ENCODE measurements at regions not wholly inside any gene's neighbourhood (a gene's known extent, or its start where the extent isn't known, plus 50 kb on each side); places are given as distances from the start of the nearest gene placed in this dataset.

DNA sequence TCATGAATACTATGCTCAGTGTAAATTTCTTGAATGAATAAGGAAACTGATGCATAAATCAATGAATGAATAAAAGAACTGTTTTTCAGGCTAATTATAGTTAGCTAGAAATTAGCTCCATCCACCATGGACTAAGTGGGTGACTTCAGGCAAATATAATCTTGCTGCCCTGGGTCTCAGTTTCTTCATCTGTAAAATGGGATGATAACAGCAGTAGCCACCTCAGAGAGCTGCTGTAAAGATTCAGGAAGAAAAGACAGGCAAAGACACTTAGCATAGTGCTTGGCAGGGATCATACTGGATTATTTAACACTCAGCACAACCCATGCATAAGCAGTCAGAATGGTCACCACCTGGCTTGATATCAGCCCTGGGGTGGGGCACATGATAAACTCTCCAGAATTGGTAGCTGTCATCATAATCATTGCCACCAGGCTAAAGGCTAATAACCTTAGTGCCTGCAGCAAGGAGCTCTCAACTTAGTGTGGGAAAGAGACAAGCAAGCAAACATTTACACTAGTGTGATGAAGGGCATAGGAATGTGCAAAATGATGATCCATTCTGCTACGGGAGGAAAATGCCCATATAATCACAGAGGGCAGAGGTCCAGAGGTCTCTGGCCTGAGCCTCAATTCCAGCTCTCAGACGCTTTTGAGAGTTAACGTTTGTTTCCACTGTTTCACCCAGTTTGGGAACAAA, 234.7 kb upstream of the TBX3 start:
- no peak for DNase-seq

DNA sequence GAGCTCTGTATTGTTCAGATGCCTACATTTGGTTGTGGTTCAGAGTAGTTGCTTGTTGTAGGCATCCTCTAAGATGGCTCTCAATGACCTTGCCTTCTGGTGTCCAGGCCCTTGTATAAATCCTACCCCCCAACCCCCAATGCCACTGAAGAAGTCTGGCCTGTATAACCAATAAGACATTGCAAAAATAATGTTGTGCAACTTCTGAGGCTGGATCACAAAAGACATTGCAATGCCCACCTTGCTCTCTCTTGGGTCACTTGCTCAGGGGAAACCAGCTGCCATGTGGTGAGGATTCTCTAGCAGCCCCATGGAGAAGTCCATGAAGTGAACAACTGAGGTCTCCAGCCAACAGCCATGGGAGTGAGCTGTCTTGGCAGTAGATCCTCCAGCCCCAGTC, 234.0 kb upstream of the TBX3 start:
- DNase-seq, result no peak

DNA sequence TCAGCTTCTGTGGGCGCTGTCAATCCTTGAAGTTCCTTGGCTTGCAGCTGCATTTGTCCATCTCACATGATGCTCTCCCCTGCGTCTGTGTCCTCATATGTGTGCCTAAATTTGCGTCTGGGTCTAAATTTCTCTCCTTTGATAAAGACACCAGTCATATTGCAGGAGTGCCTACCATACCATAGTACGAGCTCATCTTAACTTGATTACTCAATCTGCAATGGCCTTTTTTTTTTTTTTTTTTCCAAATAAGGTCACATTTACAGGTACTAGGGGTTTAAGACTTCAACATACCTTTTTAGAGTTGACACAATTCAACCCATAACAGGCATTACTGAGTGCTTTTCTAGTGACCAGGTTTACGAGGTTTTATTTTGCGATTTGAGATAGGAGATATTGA, 233.3 kb upstream of the TBX3 start:
- DNase-seq, result no peak

DNA sequence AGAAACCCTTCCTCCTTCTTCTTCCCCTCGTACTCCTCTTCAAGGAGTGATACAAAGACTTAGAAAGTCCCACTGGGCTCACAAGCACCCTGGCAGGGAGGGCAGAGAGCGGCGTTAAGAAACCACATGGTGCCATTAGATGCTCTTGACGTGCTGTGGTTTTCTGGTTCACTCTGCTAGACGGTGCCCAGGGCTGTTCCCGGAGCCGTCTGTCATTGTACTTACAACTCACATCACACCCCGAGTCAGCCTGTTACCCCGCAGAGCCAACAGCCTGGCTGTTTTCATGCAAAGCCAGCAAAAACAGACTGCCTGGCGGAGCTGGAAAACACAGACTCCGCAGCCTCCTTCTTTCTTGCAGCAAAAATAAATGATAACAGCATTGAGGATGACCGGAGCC, 232.6 kb upstream of the TBX3 start:
- no peak for DNase-seq

DNA sequence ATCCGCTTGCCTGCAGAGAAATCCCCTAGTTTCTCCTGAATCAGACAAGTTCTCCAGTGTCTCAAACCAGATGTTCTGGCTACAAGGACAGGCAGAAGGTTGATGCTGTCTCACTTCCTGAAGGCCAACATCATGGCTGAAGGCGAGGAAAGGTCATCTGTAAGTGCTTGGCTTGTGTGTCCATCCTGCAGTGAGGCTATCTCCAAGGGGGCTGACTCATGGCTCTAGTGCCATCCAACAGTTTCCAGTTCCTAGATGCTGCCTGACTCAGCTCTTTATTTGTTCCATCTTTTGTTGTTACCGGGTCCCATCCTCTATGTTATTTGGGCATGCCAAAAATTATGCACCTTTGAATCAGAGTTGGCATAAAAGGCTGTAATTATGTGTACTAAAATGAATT, 232.1 kb upstream of the TBX3 start:
- no peak for DNase-seq

DNA sequence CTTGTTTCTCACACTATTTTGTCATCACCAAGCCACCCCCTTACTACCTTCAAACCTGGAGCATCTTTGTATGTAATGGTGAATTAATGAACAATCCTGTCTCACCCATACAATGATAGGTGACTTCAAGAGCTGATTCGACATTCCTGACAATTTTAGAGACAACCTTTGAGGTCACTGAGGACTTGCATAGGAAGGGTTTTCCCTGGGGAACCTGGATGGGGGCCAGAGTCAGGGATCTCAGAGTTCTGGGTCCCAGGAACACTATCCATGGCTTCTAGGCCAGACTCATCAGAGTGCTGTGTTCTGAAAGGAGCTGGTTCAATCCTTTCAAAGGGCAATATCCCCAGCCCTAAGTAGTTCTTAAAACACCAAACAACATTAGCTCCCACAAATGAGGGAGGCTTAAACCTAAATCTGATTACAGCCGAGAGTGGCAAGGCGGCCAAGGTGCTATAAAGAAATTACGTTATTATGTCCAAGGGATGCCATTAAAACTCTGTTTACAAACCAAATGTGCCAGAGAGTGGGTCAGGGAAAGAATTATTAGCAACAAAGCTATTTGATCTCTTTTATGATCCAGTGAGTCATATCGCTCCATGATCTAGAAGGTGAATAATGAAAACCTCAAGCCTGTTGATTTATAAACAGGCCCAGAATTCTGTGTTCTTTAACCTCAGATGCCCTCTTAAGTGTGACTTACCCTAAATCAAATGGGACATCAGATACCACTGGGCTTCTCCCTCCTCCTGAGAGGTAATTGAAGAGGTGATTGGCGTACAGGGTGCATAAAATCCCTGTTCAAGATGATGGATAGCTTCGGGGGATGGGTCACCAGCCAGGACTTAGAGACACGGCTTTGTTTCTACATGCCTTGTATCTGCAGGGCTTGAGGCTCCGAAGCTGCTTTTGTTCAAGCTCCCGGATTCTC, 230.2 kb upstream of the TBX3 start:
- DNase-seq, result no peak

DNA sequence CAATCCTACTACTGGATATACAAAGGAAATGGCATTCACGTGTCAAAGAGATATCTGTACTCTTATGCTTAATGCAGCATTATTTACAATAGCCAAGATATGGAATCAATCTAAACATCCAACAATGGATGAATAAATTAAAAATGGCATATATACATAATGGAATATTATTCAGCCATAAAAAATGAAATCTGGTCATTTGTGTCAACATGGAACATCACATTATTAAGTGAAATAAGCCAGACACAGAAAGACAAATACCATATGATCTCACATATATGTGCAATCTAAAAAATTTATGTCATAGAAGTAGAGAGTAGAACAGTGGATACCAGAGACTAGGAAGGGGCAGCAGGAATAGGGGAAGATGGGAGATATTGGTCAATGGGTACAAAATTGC, 228.8 kb upstream of the TBX3 start:
- no peak for DNase-seq

DNA sequence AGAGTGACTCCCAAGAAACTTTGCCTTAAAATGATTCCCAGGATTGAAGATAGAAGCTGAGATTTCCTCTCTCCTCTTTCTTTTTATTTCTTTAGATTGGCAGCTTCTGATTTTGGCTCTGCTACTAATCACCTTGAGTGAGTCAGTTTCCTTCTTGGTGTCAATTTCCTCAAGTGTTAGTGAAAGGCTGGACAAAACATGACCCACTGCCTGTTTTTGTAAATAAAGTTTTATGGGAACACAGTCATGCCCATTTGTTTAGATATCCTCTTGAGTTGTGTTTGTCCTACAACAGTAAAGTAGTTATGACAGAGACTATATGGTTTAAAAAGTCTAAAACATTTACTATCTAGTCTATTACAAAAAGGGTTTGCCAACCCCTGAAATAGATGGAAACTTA, 227.2 kb upstream of the TBX3 start:
- no peak for DNase-seq

DNA sequence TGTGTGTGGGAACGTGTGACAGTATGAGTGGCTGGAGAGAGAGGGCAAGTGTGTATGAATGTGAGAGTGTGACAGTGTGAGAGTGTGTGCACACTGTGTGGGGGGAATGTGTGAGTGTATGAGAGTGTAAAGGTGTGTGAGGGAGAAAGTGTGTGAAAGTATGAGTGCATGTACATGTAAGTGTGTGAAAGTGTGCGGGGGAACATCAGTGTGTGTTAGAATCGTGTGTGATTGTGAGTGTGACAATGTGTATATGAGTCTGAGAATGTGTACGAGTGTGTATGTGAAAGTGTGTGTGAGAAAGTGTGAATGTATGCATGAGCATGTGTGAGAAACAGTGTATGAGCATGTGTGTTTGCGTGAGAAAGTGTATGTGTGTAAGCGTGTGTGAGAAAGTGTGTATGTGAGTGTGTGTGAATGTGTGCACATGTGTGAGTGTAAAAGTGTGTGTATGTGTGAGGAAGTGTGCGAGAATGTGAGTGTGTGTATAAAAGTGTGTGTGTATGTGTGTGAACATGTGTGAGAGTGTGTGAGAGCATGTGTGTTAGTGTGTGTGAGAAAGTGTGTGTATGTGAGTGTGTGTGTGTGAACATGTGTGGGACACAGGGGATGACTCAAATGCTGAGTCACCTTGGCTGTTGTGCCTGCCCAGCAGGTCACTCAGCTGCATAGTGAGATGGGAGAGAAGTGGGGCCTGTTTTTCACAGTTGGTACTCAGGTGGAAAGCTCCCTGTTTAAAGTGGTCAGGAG, 220.5 kb upstream of the TBX3 start:
- no peak for DNase-seq

DNA sequence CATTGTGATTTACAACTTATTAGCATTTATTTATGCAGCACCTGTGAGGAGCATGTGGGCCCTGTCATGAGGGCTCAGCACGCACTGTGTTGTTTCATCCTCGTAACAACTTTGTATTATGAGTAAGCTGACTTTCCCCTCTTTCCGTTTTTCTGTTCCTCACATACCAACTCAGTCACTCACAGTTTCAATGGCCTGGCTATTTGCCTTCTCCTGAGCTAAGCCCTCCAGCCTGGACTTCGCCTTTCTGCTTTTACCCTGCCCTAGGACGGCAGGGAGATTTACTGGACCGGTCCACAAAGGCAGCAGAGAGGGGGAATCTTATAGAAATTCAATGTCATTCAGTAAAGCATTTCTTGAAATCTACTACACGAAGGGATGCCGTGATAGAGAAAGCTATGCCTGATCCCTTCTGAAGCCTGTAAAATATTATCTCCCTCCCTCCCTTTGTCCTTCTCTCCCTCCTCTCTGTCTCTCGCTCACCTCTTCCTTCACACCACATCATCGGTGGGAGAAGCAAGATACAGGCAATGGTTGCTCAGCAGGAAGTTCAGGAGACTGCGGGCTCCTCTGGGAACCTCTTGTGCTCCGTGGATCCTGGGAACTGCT, 219.2 kb upstream of the TBX3 start:
- DNase-seq, result no peak

DNA sequence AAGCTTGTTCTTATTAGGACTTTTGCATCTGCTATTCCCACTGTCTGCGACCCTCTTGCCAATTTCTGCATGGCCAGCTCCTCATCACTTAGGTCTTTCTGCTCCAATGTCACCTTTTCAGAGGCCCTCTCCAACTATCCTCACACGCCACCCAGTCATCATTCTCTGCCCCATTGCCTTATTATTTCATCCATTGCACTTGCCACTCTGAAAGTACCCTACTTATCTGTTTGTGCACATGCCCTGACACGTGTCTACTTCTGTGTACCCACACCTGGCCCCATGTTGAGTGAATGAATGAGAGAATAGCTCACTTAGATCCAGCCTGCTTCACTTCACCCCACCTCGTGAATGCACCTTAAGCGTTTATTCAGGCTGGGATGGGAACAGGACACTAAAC, 218.7 kb upstream of the TBX3 start:
- DNase-seq, result no peak

DNA sequence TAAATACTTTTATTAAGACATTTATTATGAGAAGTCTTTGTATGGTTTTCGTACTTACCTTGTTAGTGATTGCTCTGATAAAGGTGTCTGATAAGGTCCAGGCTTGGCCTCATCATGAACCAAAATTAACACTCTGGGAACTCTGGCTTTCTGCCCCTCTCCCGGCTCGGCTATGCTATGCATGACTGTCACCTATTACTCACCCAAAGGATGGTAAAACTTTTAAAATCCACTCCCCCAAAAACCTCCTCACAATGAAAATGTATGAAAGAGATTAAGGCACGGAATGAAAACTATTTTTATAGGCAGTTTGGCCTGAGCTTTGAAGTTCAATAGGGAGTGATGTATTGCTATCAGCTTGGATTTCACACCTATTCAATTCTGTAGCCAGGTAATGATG, 217.3 kb upstream of the TBX3 start:
- no peak for DNase-seq

DNA sequence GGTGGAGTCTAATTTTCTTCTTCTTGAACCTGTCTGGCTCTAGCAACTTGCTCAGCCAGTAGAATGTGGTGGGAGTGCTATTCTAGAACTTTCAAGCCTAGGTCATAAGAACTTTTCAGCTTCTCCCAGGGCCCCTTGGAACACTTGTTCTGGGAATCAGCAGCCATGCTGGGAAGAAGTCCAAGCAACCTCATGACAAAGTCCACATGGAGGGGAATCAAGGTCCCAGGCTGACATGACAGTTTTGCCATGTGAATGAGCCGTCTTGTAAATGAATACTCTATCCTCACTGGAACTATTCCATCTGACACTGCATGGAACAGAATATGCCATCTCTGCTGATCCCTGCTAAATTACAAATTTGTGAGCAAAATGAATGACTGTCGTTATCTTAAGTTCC, 214.2 kb upstream of the TBX3 start:
- no peak for DNase-seq

DNA sequence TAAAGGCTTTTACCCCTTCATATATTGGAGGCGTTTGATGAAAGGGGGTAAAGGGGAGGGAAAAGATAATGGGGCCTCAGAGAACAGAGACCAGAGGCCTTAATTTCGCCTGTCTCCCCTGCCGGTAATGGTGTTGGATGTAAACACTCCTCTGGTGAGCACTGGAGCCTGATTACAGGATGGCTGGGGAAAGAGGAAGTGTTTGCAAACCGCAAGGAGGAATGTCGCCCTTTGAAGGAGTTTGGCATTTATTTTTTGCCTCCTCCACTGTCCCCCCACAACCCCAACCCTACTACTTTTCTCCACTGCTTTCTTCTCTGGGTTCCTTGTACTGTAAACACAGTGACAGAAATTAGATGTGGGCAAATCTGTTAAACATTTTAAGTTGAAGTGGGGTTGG, 211.9 kb upstream of the TBX3 start:
- DNase-seq, result no peak

DNA sequence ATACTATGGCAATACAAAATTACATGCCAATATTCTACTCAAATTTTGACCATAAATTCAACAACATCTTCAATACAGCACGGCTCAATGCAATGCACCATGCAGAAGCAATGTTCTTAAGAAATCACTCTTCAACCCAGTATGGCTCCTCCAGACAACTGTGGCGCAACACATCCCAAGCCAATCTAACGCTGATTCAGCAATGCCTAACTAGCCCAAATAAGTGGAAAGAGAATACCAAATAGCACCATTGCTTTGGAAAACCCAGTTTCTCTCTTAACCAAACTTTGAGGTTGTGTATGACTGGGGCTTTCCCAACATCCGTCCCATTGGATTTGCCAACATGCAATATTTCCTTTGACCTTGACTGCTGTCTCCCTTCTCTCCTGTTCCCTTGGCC, 211.1 kb upstream of the TBX3 start:
- no peak for DNase-seq

DNA sequence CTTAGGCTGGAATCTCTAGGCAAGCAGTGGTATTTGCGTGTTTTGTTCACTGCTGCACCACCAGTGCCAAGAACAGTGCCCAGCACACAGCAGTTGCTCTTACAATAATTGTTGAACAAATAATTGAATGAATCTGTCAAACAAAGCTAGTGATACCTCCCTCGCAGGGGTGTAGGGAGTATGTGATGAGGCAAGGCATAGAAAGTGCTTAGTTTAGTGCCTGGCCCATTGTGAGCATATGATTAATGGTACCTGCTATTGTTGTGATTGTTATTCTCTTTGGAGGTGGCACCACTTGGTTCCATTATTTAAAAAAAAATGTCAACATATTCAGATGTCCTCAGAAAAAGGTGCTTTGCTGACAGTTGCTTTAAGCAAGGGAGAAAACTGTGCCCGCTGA, 210.1 kb upstream of the TBX3 start:
- no peak for DNase-seq

DNA sequence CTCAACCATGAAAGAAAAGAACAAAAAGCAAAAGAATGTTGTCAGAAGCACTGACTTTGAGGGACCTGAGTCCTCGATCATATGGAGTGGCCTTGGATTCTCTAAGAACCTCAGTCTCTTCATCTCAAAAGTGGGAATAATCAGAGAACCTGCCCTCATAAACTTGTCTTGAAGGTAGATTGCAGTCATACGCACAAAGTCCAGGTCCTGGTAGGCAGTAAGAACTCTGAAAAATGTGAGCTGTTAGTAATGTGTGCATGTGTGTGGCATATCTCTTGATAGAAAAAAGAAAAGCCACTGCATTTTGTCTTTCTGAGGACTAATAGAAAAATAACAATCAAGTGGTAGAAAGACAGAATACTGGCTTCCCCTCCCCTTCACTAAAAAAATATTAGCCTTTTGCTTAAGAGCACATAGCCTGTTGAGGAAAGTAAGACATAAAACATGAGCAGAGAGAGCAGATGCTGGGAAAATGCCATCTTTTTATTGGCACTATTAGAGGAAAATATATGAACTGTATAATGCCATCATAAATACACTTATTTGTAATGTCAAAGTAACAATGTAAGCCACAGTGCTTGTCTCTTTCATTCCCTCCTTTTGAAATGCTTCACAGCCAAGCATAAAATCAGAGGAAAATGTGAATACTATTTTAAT, 205.1 kb upstream of the TBX3 start:
- no peak for DNase-seq

DNA sequence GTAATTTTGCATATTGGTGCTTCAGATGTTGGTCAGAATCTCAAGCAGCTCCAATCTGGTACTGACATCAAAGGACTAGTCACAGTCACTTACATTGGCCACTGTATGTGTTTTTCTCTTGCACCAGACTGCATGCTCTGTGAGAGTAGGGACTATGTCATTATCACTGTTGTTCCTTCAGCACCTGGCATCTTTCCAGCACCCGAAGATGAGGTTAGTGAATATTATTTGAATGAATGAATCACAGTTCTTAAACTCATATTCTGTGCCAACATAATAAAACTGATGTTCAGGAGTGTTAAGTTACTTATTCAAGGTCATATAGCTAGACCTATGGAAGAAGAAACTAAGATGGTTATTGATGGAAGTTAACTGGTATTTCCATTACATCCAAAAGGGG, 204.5 kb upstream of the TBX3 start:
- DNase-seq, result no peak

DNA sequence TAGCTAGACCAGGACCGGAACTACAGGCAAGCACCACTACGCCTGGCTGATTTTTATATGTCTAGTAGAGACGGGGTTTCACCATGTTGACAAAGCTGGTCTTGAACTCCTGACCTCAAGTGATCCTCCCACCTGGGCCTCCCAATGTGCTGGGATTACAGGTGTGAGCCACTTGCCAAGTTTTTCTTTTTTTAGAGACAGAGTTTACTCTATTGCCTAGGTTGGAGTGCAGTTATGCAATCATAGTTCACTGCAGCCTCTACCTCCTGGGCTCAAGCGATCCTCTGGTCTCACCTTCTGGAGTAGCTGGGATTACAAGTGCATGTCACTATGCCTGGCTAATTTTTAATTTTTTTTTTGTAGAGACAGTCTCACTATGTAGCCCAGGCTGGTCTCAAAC, 201.5 kb upstream of the TBX3 start:
- DNase-seq, result no peak

DNA sequence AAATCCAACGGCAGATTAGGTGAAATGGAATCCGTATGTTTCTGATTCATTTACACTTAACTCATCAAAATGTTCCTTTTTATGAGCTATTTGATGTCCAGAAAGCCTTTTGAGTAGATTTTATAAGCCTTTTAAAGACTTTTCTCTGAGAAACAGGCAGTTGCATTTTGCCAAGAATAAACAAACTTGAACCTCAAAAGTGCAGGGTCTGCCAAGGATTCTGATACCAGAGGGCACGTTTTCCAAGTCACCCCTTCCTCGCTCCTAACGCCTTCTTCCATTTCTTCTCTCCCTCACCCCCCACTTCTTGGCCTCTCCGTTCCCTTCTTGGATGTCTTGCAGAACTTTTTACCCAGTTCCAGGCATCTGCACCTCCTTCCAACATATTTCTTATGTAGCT, 200.6 kb upstream of the TBX3 start:
- no peak for DNase-seq

DNA sequence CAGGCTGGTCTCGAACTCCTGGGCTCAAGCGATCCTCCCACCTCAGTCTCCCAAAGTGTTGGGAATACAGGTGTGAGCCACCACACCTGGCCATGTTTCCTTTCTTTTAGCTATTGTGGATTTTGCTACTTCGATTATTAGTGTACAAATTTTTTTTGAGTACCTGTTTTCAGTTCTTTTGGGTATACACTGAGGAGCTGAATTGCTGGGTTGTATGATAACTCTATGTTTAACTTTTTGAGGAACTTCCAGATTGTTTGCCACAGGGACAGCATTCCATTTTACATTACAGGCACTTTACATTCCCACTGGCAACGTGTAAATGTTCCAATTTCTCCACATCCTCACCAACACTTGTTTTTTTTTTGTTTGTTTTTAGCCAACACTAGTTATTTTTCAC, 198.1 kb upstream of the TBX3 start:
- DNase-seq, result no peak

DNA sequence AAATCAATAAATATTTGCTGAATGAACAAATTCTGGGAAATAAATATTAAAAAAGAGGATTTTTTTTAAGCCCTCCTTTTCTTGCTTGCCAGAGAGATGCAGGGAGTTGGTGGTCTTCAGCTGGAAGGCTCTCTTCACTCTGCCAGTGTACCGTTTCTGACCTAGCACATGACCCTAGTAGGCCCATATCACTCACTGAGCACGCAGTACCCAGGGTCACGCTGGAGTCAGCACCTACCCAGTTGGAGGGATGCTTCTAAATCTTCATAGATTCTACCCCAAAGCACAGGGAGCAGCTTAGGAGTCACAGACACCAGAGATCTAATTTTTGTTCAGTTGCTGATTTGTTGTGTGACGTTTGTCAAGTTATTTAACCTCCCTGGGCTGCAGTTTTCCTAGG, 195.4 kb upstream of the TBX3 start:
- no peak for DNase-seq

DNA sequence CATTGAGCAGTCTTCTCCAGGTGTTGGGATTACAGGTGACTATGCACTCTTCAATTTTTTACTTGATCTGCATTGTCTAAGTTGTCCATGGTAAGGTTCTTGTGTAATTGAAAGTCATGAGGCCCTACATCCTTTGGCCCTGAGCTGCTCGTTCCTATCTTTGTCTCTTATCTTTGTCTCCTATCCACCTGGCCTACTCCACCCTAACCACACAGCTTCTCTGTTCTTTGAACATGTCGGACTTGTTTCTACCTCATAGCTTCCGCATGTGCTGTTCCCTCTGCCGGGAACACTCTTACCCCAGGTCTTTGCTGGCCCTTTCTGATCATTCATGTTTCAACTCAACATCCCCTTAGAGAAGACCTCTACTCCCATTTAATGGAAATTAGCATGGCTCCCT, 194.8 kb upstream of the TBX3 start:
- no peak for DNase-seq
